ENCODE measurements at regions not wholly inside any gene's neighbourhood (a gene's known extent, or its start where the extent isn't known, plus 50 kb on each side); places are given as distances from the start of the nearest gene placed in this dataset.

GRCh38 chr2:58686776-58687175 lies 445.7 kb upstream of the FANCL start:
- WGBS, 2 donors: 40 to 88% methylated on average over 1 of the region's 1 CpG
- DNase-seq: no peak
- intact Hi-C loops (cut with DNase I): no loop called here
- no peak for ATAC-seq (ENCODE audit: low FRiP score)
- no peak overlapping the region for H3K4me3 ChIP-seq (ENCODE audit: low read length in 2 of 2)
- no peaks in the 10 kb centered on the region for H3K36me3 ChIP-seq (ENCODE audit: control insufficient read depth in 1 of 2, insufficient read depth in 2 of 2, low read length in 1 of 2)
- H3K27me3 ChIP-seq (ENCODE audit: control insufficient read depth in 1 of 2, insufficient read depth in 2 of 2, low read length in 1 of 2): no peaks in the 10 kb centered on the region
- peaks cover 1% of the 10 kb centered on the region for H3K9me3 ChIP-seq (ENCODE audit: control insufficient read depth, low read length)
- no peaks in the 10 kb centered on the region for H3K4me1 ChIP-seq (ENCODE audit: control insufficient read depth in 1 of 2, insufficient read depth in 2 of 2, low read length in 2 of 2)
- no peak overlapping the region for H3K27ac ChIP-seq (ENCODE audit: low read depth in 1 of 2, low read length in 2 of 2)

GRCh38 chr2:58680755-58681310 lies 439.7 kb upstream of the FANCL start:
- ATAC-seq (ENCODE audit: low FRiP score) (no peak), DNase-seq (no peak)
- WGBS, 2 donors: 94 to 98% methylated on average over 1 of the region's 1 CpG
- no peak overlapping the region for H3K4me3 ChIP-seq (ENCODE audit: low read length in 2 of 2)
- no peaks in the 10 kb centered on the region for H3K27me3 ChIP-seq (ENCODE audit: control insufficient read depth in 1 of 2, insufficient read depth in 2 of 2, low read length in 1 of 2)
- no peaks in the 10 kb centered on the region for H3K4me1 ChIP-seq (ENCODE audit: control insufficient read depth in 1 of 2, insufficient read depth in 2 of 2, low read length in 2 of 2)
- H3K9me3 ChIP-seq (ENCODE audit: control insufficient read depth, low read length): peaks cover 1% of the 10 kb centered on the region
- no peaks in the 10 kb centered on the region for H3K36me3 ChIP-seq (ENCODE audit: control insufficient read depth in 1 of 2, insufficient read depth in 2 of 2, low read length in 1 of 2)
- no peak overlapping the region for H3K27ac ChIP-seq (ENCODE audit: low read depth in 1 of 2, low read length in 2 of 2)
- intact Hi-C loops (cut with DNase I): no loop called here

- Histone ChIP-seq H3K27ac (ENCODE audit: low read depth in 1 of 2, low read length in 2 of 2) (no peak overlapping the region), H3K4me1 (ENCODE audit: control insufficient read depth in 1 of 2, insufficient read depth in 2 of 2, low read length in 2 of 2) (no peaks in the 10 kb centered on the region), H3K36me3 (ENCODE audit: control insufficient read depth in 1 of 2, insufficient read depth in 2 of 2, low read length in 1 of 2) (no peaks in the 10 kb centered on the region), H3K9me3 (ENCODE audit: control insufficient read depth, low read length) (no peaks in the 10 kb centered on the region), H3K4me3 (ENCODE audit: low read length in 2 of 2) (no peak overlapping the region), H3K27me3 (ENCODE audit: control insufficient read depth in 1 of 2, insufficient read depth in 2 of 2, low read length in 1 of 2) (no peaks in the 10 kb centered on the region)
- 59 to 60% methylated on average over 3 of the region's 3 CpGs for WGBS, 2 donors
- intact Hi-C loops (cut with DNase I): no loop called here
- ATAC-seq (ENCODE audit: low FRiP score): no peak
- no peak for DNase-seq
Observed at GRCh38 chr2:58677748-58678147, 436.6 kb upstream of the FANCL start.

GRCh38 chr2:58671675-58672074 lies 430.6 kb upstream of the FANCL start:
- no peak for DNase-seq

DNA sequence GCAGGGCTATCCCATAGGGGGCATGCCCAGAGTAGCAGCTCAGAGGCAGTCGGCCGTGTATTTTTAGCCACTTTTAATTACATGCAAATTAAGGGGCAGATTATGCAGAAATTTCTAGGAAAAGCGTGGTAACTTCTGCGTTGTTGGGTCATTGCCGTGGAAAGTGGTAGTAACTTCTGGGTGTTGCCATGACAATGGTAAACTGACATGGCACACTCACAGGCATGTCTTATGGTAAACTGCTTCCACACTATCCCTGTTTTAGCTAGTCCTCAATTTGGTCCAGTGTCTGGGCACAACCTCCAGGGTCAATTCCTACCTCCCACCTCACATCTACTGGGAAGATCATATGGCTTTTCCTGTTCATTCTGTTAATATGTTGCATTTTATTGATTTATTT lies 428.9 kb upstream of the FANCL start:
- Histone ChIP-seq H3K27ac (ENCODE audit: low read depth in 1 of 2, low read length in 2 of 2) (no peak overlapping the region), H3K4me3 (ENCODE audit: low read length in 2 of 2) (no peak overlapping the region), H3K27me3 (ENCODE audit: control insufficient read depth in 1 of 2, insufficient read depth in 2 of 2, low read length in 1 of 2) (no peaks in the 10 kb centered on the region), H3K9me3 (ENCODE audit: control insufficient read depth, low read length) (no peaks in the 10 kb centered on the region), H3K4me1 (ENCODE audit: control insufficient read depth in 1 of 2, insufficient read depth in 2 of 2, low read length in 2 of 2) (no peaks in the 10 kb centered on the region), H3K36me3 (ENCODE audit: control insufficient read depth in 1 of 2, insufficient read depth in 2 of 2, low read length in 1 of 2) (no peaks in the 10 kb centered on the region)
- DNase-seq: no peak
- ATAC-seq (ENCODE audit: low FRiP score): no peak
- intact Hi-C loops (cut with DNase I): no loop called here
- WGBS, 2 donors: 93 to 95% methylated on average over 5 of the region's 5 CpGs

More at GRCh38 chr2:58671675-58672074, 430.6 kb upstream of the FANCL start:
- Histone ChIP-seq H3K9me3 (ENCODE audit: control insufficient read depth, low read length) (no peaks in the 10 kb centered on the region), H3K27me3 (ENCODE audit: control insufficient read depth in 1 of 2, insufficient read depth in 2 of 2, low read length in 1 of 2) (no peaks in the 10 kb centered on the region), H3K36me3 (ENCODE audit: control insufficient read depth in 1 of 2, insufficient read depth in 2 of 2, low read length in 1 of 2) (no peaks in the 10 kb centered on the region), H3K4me1 (ENCODE audit: control insufficient read depth in 1 of 2, insufficient read depth in 2 of 2, low read length in 2 of 2) (no peaks in the 10 kb centered on the region), H3K27ac (ENCODE audit: low read depth in 1 of 2, low read length in 2 of 2) (no peak overlapping the region), H3K4me3 (ENCODE audit: low read length in 2 of 2) (no peak overlapping the region)
- 92 to 95% methylated on average over 2 of the region's 2 CpGs for WGBS, 2 donors
- no peak for ATAC-seq (ENCODE audit: low FRiP score)
- intact Hi-C loops (cut with DNase I): no loop called here

- no peak for ATAC-seq (ENCODE audit: low FRiP score)
- intact Hi-C loops (cut with DNase I): no loop called here
- Histone ChIP-seq H3K4me3 (ENCODE audit: low read length in 2 of 2) (no peak overlapping the region), H3K27me3 (ENCODE audit: control insufficient read depth in 1 of 2, insufficient read depth in 2 of 2, low read length in 1 of 2) (no peaks in the 10 kb centered on the region), H3K36me3 (ENCODE audit: control insufficient read depth in 1 of 2, insufficient read depth in 2 of 2, low read length in 1 of 2) (no peaks in the 10 kb centered on the region), H3K4me1 (ENCODE audit: control insufficient read depth in 1 of 2, insufficient read depth in 2 of 2, low read length in 2 of 2) (no peaks in the 10 kb centered on the region), H3K9me3 (ENCODE audit: control insufficient read depth, low read length) (no peaks in the 10 kb centered on the region), H3K27ac (ENCODE audit: low read depth in 1 of 2, low read length in 2 of 2) (no peak overlapping the region)
- 64 to 87% methylated on average over 3 of the region's 3 CpGs for WGBS, 2 donors
- no peak for DNase-seq
Observed at GRCh38 chr2:58667137-58667774, 426.1 kb upstream of the FANCL start.

- no peaks in the 10 kb centered on the region for H3K27me3 ChIP-seq (ENCODE audit: control insufficient read depth in 1 of 2, insufficient read depth in 2 of 2, low read length in 1 of 2)
- 89 to 92% methylated on average over 3 of the region's 3 CpGs for WGBS, 2 donors
- H3K9me3 ChIP-seq (ENCODE audit: control insufficient read depth, low read length): no peaks in the 10 kb centered on the region
- DNase-seq (no peak), ATAC-seq (ENCODE audit: low FRiP score) (no peak)
- H3K4me1 ChIP-seq (ENCODE audit: control insufficient read depth in 1 of 2, insufficient read depth in 2 of 2, low read length in 2 of 2): no peaks in the 10 kb centered on the region
- no peak overlapping the region for H3K27ac ChIP-seq (ENCODE audit: low read depth in 1 of 2, low read length in 2 of 2)
- intact Hi-C loops (cut with DNase I): no loop called here
- H3K36me3 ChIP-seq (ENCODE audit: control insufficient read depth in 1 of 2, insufficient read depth in 2 of 2, low read length in 1 of 2): no peaks in the 10 kb centered on the region
- no peak overlapping the region for H3K4me3 ChIP-seq (ENCODE audit: low read length in 2 of 2)
Observed at GRCh38 chr2:58666323-58666970, 425.3 kb upstream of the FANCL start.

- intact Hi-C loops (cut with DNase I): no loop called here
- Histone ChIP-seq H3K4me3 (ENCODE audit: low read length in 2 of 2) (no peak overlapping the region), H3K9me3 (ENCODE audit: control insufficient read depth, low read length) (no peaks in the 10 kb centered on the region), H3K27ac (ENCODE audit: low read depth in 1 of 2, low read length in 2 of 2) (no peak overlapping the region), H3K4me1 (ENCODE audit: control insufficient read depth in 1 of 2, insufficient read depth in 2 of 2, low read length in 2 of 2) (no peaks in the 10 kb centered on the region), H3K27me3 (ENCODE audit: control insufficient read depth in 1 of 2, insufficient read depth in 2 of 2, low read length in 1 of 2) (no peaks in the 10 kb centered on the region), H3K36me3 (ENCODE audit: control insufficient read depth in 1 of 2, insufficient read depth in 2 of 2, low read length in 1 of 2) (no peaks in the 10 kb centered on the region)
- 79 to 83% methylated on average over 3 of the region's 3 CpGs for WGBS, 2 donors
- DNase-seq: no peak
- no peak for ATAC-seq (ENCODE audit: low FRiP score)
Observed at GRCh38 chr2:58665154-58665553, 424.0 kb upstream of the FANCL start.

DNA sequence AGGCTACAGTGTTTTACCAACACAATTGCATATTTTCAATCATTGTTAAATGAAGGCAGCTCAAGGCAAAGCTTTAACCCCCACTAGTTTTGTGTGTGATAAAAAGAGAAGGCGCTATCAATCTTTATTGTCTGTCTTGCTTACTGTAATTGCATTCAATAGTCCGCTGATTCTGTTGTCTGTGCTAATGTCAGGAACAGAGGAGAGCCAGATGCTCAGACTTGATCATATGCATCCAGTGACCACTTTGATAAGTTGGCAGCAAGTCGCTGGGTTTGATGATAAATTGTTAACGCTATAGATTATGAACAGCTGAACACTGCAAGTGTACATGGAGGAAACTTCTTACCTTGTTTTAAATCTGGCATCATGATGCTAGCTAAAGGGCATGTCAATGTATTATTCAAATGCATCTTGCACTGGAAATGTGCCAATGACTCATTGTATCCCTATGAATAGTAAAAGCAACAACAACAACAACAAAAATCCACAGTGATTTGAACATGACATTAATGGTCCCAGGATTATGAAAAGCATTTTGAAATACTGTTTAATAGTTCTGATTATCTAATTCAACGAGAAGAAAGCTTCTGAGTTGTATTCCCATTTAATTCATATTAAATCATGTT lies 423.5 kb upstream of the FANCL start:
- intact Hi-C loops (cut with DNase I): no loop called here
- Histone ChIP-seq H3K27me3 (ENCODE audit: control insufficient read depth in 1 of 2, insufficient read depth in 2 of 2, low read length in 1 of 2) (no peaks in the 10 kb centered on the region), H3K9me3 (ENCODE audit: control insufficient read depth, low read length) (no peaks in the 10 kb centered on the region), H3K4me3 (ENCODE audit: low read length in 2 of 2) (no peak overlapping the region), H3K4me1 (ENCODE audit: control insufficient read depth in 1 of 2, insufficient read depth in 2 of 2, low read length in 2 of 2) (no peaks in the 10 kb centered on the region), H3K27ac (ENCODE audit: low read depth in 1 of 2, low read length in 2 of 2) (no peak overlapping the region), H3K36me3 (ENCODE audit: control insufficient read depth in 1 of 2, insufficient read depth in 2 of 2, low read length in 1 of 2) (no peaks in the 10 kb centered on the region)
- DNase-seq (no peak), ATAC-seq (ENCODE audit: low FRiP score) (no peak)
- 79 to 92% methylated on average over 5 of the region's 5 CpGs for WGBS, 2 donors
